ENCODE measurements at regions not wholly inside any gene's neighbourhood (a gene's known extent, or its start where the extent isn't known, plus 50 kb on each side); places are given as distances from the start of the nearest gene placed in this dataset.

GRCh38 chr13:65095161-65096082 is 2134.7 kb downstream of the PCDH9 start:
- no peak overlapping the region for H3K4me3 ChIP-seq (ENCODE audit: low read depth, low read length)
- H2AFZ ChIP-seq (ENCODE audit: low read length, unreplicated experiment), result no peak overlapping the region
- H3K27ac ChIP-seq (ENCODE audit: low read depth, low read length), result no peak overlapping the region
- no peaks in the 10 kb centered on the region for H3K79me2 ChIP-seq (ENCODE audit: control insufficient read depth, insufficient read depth, low read length, unreplicated experiment)
- H3K4me1 ChIP-seq (ENCODE audit: control insufficient read depth, insufficient read depth, low read length, unreplicated experiment), result no peaks in the 10 kb centered on the region
- H3K36me3 ChIP-seq (ENCODE audit: insufficient read depth, low read length), result no peaks in the 10 kb centered on the region
- no peaks in the 10 kb centered on the region for H3K27me3 ChIP-seq (ENCODE audit: insufficient read depth, low read length)

GRCh38 chr13:65093357-65093756 is 2136.8 kb downstream of the PCDH9 start:
- Histone ChIP-seq H3K27me3 (ENCODE audit: insufficient read depth, low read length) (no peaks in the 10 kb centered on the region), H2AFZ (ENCODE audit: low read length, unreplicated experiment) (no peak overlapping the region), H3K79me2 (ENCODE audit: control insufficient read depth, insufficient read depth, low read length, unreplicated experiment) (no peaks in the 10 kb centered on the region), H3K36me3 (ENCODE audit: insufficient read depth, low read length) (no peaks in the 10 kb centered on the region), H3K4me1 (ENCODE audit: control insufficient read depth, insufficient read depth, low read length, unreplicated experiment) (no peaks in the 10 kb centered on the region), H3K4me3 (ENCODE audit: low read depth, low read length) (no peak overlapping the region), H3K27ac (ENCODE audit: low read depth, low read length) (no peak overlapping the region)

DNA sequence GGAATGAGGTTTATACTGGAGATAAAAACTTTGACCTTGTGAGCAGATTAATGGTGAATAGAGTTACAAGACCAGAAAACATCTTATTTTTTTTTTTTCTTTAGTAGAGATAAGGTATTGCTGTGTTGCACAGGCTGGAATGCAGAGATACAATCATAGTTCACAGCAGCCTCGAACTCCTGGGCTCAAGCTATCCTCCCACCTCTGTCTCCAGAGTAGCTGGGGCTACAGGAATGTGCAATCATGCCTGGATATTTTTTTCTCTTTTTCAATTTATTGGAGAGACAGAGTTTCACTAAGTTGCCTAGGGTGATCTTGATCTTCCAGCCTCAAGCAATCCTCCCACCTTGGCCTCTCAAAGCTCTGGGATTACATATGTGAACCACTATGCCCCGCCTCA is 2139.1 kb downstream of the PCDH9 start:
- Histone ChIP-seq H3K4me3 (ENCODE audit: low read depth, low read length) (no peak overlapping the region), H3K4me1 (ENCODE audit: control insufficient read depth, insufficient read depth, low read length, unreplicated experiment) (no peaks in the 10 kb centered on the region), H3K79me2 (ENCODE audit: control insufficient read depth, insufficient read depth, low read length, unreplicated experiment) (no peaks in the 10 kb centered on the region), H3K27me3 (ENCODE audit: insufficient read depth, low read length) (no peaks in the 10 kb centered on the region), H3K27ac (ENCODE audit: low read depth, low read length) (no peak overlapping the region), H2AFZ (ENCODE audit: low read length, unreplicated experiment) (no peak overlapping the region), H3K36me3 (ENCODE audit: insufficient read depth, low read length) (no peaks in the 10 kb centered on the region)

- H3K4me1 ChIP-seq (ENCODE audit: control insufficient read depth, insufficient read depth, low read length, unreplicated experiment), result no peaks in the 10 kb centered on the region
- no peaks in the 10 kb centered on the region for H3K36me3 ChIP-seq (ENCODE audit: insufficient read depth, low read length)
- no peaks in the 10 kb centered on the region for H3K27me3 ChIP-seq (ENCODE audit: insufficient read depth, low read length)
- no peak overlapping the region for H3K27ac ChIP-seq (ENCODE audit: low read depth, low read length)
- H3K4me3 ChIP-seq (ENCODE audit: low read depth, low read length), result no peak overlapping the region
- no peak overlapping the region for H2AFZ ChIP-seq (ENCODE audit: low read length, unreplicated experiment)
- H3K79me2 ChIP-seq (ENCODE audit: control insufficient read depth, insufficient read depth, low read length, unreplicated experiment), result no peaks in the 10 kb centered on the region
Observed at GRCh38 chr13:65090186-65090585, 2139.9 kb downstream of the PCDH9 start.

DNA sequence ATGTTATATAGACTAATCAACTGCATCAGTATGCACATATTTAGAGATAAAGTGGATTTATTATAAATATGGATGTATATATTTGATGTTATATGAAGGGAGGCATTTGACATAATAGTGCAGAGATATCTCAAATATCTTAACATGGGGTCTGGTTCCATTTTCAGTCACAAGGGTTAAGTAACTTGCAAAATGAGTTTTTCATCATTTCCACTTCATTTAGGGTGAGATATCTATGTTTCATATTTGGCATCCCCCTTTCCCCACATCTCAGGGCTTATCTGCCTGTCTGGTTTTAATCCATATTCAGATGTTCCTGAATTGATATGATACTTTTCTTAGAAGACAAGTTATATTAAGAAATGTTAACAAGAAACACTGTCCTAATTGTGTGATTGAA is 2141.2 kb downstream of the PCDH9 start:
- no peaks in the 10 kb centered on the region for H3K27me3 ChIP-seq (ENCODE audit: insufficient read depth, low read length)
- H2AFZ ChIP-seq (ENCODE audit: low read length, unreplicated experiment), result no peak overlapping the region
- no peak overlapping the region for H3K4me3 ChIP-seq (ENCODE audit: low read depth, low read length)
- H3K4me1 ChIP-seq (ENCODE audit: control insufficient read depth, insufficient read depth, low read length, unreplicated experiment), result no peaks in the 10 kb centered on the region
- no peak overlapping the region for H3K27ac ChIP-seq (ENCODE audit: low read depth, low read length)
- H3K79me2 ChIP-seq (ENCODE audit: control insufficient read depth, insufficient read depth, low read length, unreplicated experiment), result no peaks in the 10 kb centered on the region
- H3K36me3 ChIP-seq (ENCODE audit: insufficient read depth, low read length), result no peaks in the 10 kb centered on the region

DNA sequence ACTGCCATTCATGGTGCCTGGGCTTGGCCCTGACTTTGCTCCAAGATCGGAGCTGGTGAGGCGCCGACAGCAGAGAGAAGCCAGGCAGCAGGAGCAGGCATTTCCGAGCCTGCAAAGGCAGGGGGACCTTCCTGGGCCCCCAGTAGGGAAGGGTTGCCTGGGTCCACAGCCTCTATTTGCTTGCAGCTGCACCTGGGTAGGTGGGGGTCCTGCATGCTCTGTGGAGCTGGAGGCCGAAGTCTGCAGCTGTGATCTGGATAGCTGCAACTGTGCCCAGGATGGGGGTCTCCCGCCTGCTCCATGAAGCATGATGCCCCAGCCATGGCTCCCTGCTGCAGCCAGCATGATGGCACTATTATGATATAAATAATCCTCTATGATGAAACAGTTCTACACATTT is 2144.2 kb downstream of the PCDH9 start:
- Histone ChIP-seq H2AFZ (ENCODE audit: low read length, unreplicated experiment) (no peak overlapping the region), H3K27ac (ENCODE audit: low read depth, low read length) (no peak overlapping the region), H3K27me3 (ENCODE audit: insufficient read depth, low read length) (no peaks in the 10 kb centered on the region), H3K79me2 (ENCODE audit: control insufficient read depth, insufficient read depth, low read length, unreplicated experiment) (no peaks in the 10 kb centered on the region), H3K36me3 (ENCODE audit: insufficient read depth, low read length) (no peaks in the 10 kb centered on the region), H3K4me3 (ENCODE audit: low read depth, low read length) (no peak overlapping the region), H3K4me1 (ENCODE audit: control insufficient read depth, insufficient read depth, low read length, unreplicated experiment) (no peaks in the 10 kb centered on the region)

GRCh38 chr13:65074248-65074647 is 2155.9 kb downstream of the PCDH9 start:
- Histone ChIP-seq H3K27me3 (ENCODE audit: insufficient read depth, low read length) (no peaks in the 10 kb centered on the region), H3K4me3 (ENCODE audit: low read depth, low read length) (no peak overlapping the region), H3K36me3 (ENCODE audit: insufficient read depth, low read length) (no peaks in the 10 kb centered on the region), H3K27ac (ENCODE audit: low read depth, low read length) (no peak overlapping the region), H3K79me2 (ENCODE audit: control insufficient read depth, insufficient read depth, low read length, unreplicated experiment) (no peaks in the 10 kb centered on the region), H3K4me1 (ENCODE audit: control insufficient read depth, insufficient read depth, low read length, unreplicated experiment) (no peaks in the 10 kb centered on the region), H2AFZ (ENCODE audit: low read length, unreplicated experiment) (no peak overlapping the region)

DNA sequence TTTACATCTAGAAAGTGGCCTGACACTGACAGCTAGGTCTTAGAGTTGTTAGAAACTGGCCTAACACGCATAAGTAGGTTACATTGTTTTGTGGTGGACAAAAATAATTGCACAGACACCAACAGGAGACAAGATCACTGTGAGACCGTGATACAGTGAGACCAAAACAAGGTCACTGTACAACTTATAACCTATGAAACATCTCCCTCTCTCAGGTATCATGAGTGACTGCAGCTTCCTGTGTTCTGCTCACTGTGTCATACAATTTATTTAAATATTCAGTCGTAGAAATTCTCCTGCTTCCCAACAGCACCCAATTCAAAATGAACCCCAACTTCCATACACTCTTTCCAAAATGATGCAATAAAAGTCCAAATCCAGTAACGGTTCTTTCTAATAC is 2165.2 kb downstream of the PCDH9 start:
- Histone ChIP-seq H3K36me3 (ENCODE audit: insufficient read depth, low read length) (no peaks in the 10 kb centered on the region), H3K79me2 (ENCODE audit: control insufficient read depth, insufficient read depth, low read length, unreplicated experiment) (no peaks in the 10 kb centered on the region), H3K4me3 (ENCODE audit: low read depth, low read length) (no peak overlapping the region), H3K4me1 (ENCODE audit: control insufficient read depth, insufficient read depth, low read length, unreplicated experiment) (no peaks in the 10 kb centered on the region), H3K27me3 (ENCODE audit: insufficient read depth, low read length) (no peaks in the 10 kb centered on the region), H3K27ac (ENCODE audit: low read depth, low read length) (no peak overlapping the region), H2AFZ (ENCODE audit: low read length, unreplicated experiment) (no peak overlapping the region)

DNA sequence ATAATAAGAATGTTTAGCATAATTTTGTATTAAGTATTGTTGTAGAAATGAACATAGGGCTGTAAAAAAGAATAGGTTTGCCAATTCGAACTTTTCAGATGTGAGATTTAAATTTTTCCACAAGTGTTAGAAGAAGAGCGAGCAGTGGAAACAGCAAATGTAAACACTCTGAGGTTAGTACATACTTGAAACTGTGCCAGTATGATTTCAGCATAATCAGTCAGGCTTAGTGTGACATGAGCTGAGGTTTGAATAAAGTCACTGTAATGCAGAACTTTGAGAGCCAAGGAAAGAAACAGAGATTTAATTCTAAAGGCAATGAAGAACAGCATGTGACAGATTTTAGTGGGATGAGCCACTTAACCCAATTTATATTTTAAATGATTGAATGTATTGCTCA is 2166.4 kb downstream of the PCDH9 start:
- no peaks in the 10 kb centered on the region for H3K36me3 ChIP-seq (ENCODE audit: insufficient read depth, low read length)

DNA sequence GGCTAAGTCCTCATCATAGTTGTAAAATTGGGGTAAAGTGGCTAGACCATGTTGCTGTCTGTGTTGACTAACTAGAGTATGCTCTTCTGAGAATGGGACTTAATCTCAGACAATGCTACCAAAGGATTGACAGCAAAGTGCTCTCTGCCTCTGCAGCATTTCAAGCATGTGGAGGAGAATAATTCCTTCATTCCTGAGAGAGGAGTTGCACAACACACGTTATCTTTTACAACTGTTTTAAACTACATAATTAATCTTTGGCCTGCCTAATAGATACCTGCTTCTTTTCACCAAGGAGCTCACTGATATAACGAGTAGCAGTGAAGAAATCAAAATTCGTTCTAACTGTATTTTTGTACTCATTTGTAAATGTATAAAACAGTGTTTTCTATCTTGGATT is 2172.2 kb downstream of the PCDH9 start:
- no peaks in the 10 kb centered on the region for H3K79me2 ChIP-seq (ENCODE audit: control insufficient read depth, insufficient read depth, low read length, unreplicated experiment)
- H3K4me1 ChIP-seq (ENCODE audit: control insufficient read depth, insufficient read depth, low read length, unreplicated experiment), result no peaks in the 10 kb centered on the region
- no peak overlapping the region for H2AFZ ChIP-seq (ENCODE audit: low read length, unreplicated experiment)
- H3K36me3 ChIP-seq (ENCODE audit: insufficient read depth, low read length), result no peaks in the 10 kb centered on the region
- H3K4me3 ChIP-seq (ENCODE audit: low read depth, low read length), result no peak overlapping the region
- H3K27ac ChIP-seq (ENCODE audit: low read depth, low read length), result no peak overlapping the region
- no peaks in the 10 kb centered on the region for H3K27me3 ChIP-seq (ENCODE audit: insufficient read depth, low read length)

More for the DNA sequence above, 2166.4 kb downstream of the PCDH9 start:
- Histone ChIP-seq H3K79me2 (ENCODE audit: control insufficient read depth, insufficient read depth, low read length, unreplicated experiment) (no peaks in the 10 kb centered on the region), H3K4me3 (ENCODE audit: low read depth, low read length) (no peak overlapping the region), H3K27ac (ENCODE audit: low read depth, low read length) (no peak overlapping the region), H3K27me3 (ENCODE audit: insufficient read depth, low read length) (no peaks in the 10 kb centered on the region), H3K4me1 (ENCODE audit: control insufficient read depth, insufficient read depth, low read length, unreplicated experiment) (no peaks in the 10 kb centered on the region), H2AFZ (ENCODE audit: low read length, unreplicated experiment) (no peak overlapping the region)

DNA sequence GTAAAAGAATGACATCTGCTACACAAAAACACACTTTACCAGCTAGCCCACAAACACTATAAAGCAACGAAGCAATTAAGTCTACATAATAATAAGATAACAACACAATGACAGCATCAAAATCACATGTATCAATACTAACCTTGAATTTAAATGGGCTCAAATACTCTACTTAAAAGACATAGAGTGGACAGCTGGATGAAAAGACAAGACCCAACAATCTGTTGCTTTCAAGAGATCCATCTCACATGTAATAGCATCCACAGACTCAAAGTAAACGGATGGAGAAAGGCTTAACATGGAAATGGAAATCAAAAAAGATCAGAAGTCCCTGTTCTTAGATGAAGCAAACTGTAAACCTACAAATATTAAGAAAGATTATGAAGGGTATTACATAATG is 2175.9 kb downstream of the PCDH9 start:
- Histone ChIP-seq H3K4me3 (ENCODE audit: low read depth, low read length) (no peak overlapping the region), H2AFZ (ENCODE audit: low read length, unreplicated experiment) (no peak overlapping the region), H3K4me1 (ENCODE audit: control insufficient read depth, insufficient read depth, low read length, unreplicated experiment) (no peaks in the 10 kb centered on the region), H3K36me3 (ENCODE audit: insufficient read depth, low read length) (no peaks in the 10 kb centered on the region), H3K79me2 (ENCODE audit: control insufficient read depth, insufficient read depth, low read length, unreplicated experiment) (no peaks in the 10 kb centered on the region), H3K27me3 (ENCODE audit: insufficient read depth, low read length) (no peaks in the 10 kb centered on the region), H3K27ac (ENCODE audit: low read depth, low read length) (no peak overlapping the region)

Data from ACC112 (cell line).